Neural progenitor cell (in vitro differentiated cells): ENCODE measurements at regions not wholly inside any gene's neighbourhood (a gene's known extent, or its start where the extent isn't known, plus 50 kb on each side); places are given as distances from the start of the nearest gene placed in this dataset.

ENCODE experiments used
- DNase-seq: peaks from one replicate; pipeline ENCODE4 v3.0.0-alpha.2; 2016; ENCODE audit warnings: low spot score
- H2AFZ ChIP-seq: fragments of 200-600 bp; sonication (generic); replicated peaks from 2 replicates; pipeline ENCODE4 v1.6.1; 2016; ENCODE audit warnings: antibody characterized with exemption
- H3F3A ChIP-seq: fragments of 200-600 bp; sonication (generic); 2 replicates; pipeline ENCODE4 v1.6.1; 2016; ENCODE audit warnings: antibody characterized with exemption, low read depth
- H3K27ac ChIP-seq: fragments of 200-600 bp; sonication (generic); 2 replicates; pipeline ENCODE4 v1.5.1; 2016; ENCODE audit warnings: mild to moderate bottlenecking
- H3K27me3 ChIP-seq: fragments of 200-600 bp; sonication (generic); 2 replicates; pipeline ENCODE4 v1.6.1; 2016; ENCODE audit warnings: mild to moderate bottlenecking, moderate library complexity
- H3K36me3 ChIP-seq: fragments of 200-600 bp; sonication (generic); 2 replicates; pipeline ENCODE4 v1.5.1; 2016
- H3K4me1 ChIP-seq: fragments of 200-600 bp; sonication (generic); 2 replicates; pipeline ENCODE4 v1.6.1; 2016; ENCODE audit warnings: mixed run types
- H3K4me2 ChIP-seq: fragments of 200-600 bp; sonication (generic); 2 replicates; pipeline ENCODE4 v1.6.1; 2016
- H3K4me3 ChIP-seq: fragments of 200-600 bp; sonication (generic); 2 replicates; pipeline ENCODE4 v1.5.1; 2016
- H3K79me2 ChIP-seq: fragments of 200-600 bp; sonication (generic); 2 replicates; pipeline ENCODE4 v1.6.1; 2016; ENCODE audit warnings: low read depth
- H3K9ac ChIP-seq: fragments of 200-600 bp; sonication (generic); 2 replicates; pipeline ENCODE4 v1.6.1; 2016
- H3K9me3 ChIP-seq: fragments of 200-600 bp; sonication (generic); 2 replicates; pipeline ENCODE4 v1.5.1; 2016; ENCODE audit warnings: low read depth
- H4K20me1 ChIP-seq: fragments of 200-600 bp; sonication (generic); 2 replicates; pipeline ENCODE4 v1.6.1; 2016; ENCODE audit warnings: low read depth
- H3K27ac Mint-ChIP-seq: 3 replicates; pipeline ENCODE4 v1.8.0; 2021; ENCODE audit warnings: mixed read lengths
- H3K27me3 Mint-ChIP-seq: 2 replicates; pipeline ENCODE4 v1.8.0; 2022; ENCODE audit warnings: low read depth, mild to moderate bottlenecking, inconsistent platforms, moderate library complexity, mixed read lengths; ENCODE audit not compliant: insufficient read depth
- H3K36me3 Mint-ChIP-seq: 3 replicates; pipeline ENCODE4 v1.8.0; 2021; ENCODE audit warnings: mixed read lengths
- H3K4me1 Mint-ChIP-seq: 3 replicates; pipeline ENCODE4 v1.8.0; 2021; ENCODE audit warnings: mixed read lengths
- H3K4me3 Mint-ChIP-seq: 3 replicates; pipeline ENCODE4 v1.8.0; 2021; ENCODE audit warnings: mild to moderate bottlenecking, moderate library complexity, mixed read lengths
- H3K9me3 Mint-ChIP-seq: 3 replicates; pipeline ENCODE4 v1.8.0; 2020; ENCODE audit warnings: mixed read lengths
- EZH2 ChIP-seq: fragments of 200-600 bp; sonication (generic); IDR thresholded peaks from 2 replicates; pipeline ENCODE4 v1.6.1; 2017; ENCODE audit warnings: antibody characterized with exemption, mild to moderate bottlenecking, moderate library complexity
- EZH2phosphoT487 ChIP-seq: fragments of 200-600 bp; sonication (generic); IDR thresholded peaks from 2 replicates; pipeline ENCODE4 v1.6.1; 2017; ENCODE audit warnings: antibody characterized with exemption
- TF ChIP-seq, protein P1 (sequence below): fragments of 200-600 bp; sonication (generic); IDR thresholded peaks from 2 replicates; pipeline ENCODE4 v1.5.1; 2017; ENCODE audit warnings: antibody characterized with exemption, mild to moderate bottlenecking

DNA sequence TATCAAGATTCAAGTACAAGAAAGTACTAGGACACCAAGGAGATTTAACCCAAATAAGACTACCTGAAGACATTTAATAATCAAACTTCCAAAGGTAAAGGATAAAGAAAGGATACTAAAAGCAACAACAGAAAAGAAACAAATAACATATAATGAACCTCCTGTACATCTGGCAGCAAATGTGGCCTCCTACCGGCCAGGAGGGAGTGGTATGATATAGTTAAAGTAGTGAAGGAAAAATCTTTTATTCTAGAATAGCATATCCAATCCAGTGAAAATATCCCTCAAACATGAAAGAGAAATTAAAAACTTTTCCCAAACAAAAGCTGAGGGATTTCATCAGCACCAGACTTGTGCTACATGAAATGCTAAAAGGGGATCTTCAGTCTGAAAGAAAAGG lies 104.7 kb upstream of the GUCY1A2 start:
- H3K4me3 ChIP-seq, result no peak overlapping the region
- Mint-ChIP-seq H3K36me3 (no peaks in the 10 kb centered on the region), H3K9me3 (no peaks in the 10 kb centered on the region), H3K4me1 (peaks cover 4% of the 10 kb centered on the region), H3K27ac (no peak overlapping the region), H3K4me3 (no peak overlapping the region), H3K27me3 (no peaks in the 10 kb centered on the region)
- H2AFZ ChIP-seq, result no peak overlapping the region
- H3K36me3 ChIP-seq, result no peaks in the 10 kb centered on the region
- no peak overlapping the region for H3K9ac ChIP-seq
- no peak overlapping the region for H3K4me2 ChIP-seq
- no peak for DNase-seq
- H3F3A ChIP-seq, result no peaks in the 10 kb centered on the region
- H3K27ac ChIP-seq, result no peak overlapping the region
- no peaks in the 10 kb centered on the region for H3K27me3 ChIP-seq
- no peaks in the 10 kb centered on the region for H3K79me2 ChIP-seq
- H4K20me1 ChIP-seq, result no peaks in the 10 kb centered on the region
- TF ChIP-seq EZH2phosphoT487 (no peak), EZH2 (no peak)
- TF ChIP-seq, protein P1, sequence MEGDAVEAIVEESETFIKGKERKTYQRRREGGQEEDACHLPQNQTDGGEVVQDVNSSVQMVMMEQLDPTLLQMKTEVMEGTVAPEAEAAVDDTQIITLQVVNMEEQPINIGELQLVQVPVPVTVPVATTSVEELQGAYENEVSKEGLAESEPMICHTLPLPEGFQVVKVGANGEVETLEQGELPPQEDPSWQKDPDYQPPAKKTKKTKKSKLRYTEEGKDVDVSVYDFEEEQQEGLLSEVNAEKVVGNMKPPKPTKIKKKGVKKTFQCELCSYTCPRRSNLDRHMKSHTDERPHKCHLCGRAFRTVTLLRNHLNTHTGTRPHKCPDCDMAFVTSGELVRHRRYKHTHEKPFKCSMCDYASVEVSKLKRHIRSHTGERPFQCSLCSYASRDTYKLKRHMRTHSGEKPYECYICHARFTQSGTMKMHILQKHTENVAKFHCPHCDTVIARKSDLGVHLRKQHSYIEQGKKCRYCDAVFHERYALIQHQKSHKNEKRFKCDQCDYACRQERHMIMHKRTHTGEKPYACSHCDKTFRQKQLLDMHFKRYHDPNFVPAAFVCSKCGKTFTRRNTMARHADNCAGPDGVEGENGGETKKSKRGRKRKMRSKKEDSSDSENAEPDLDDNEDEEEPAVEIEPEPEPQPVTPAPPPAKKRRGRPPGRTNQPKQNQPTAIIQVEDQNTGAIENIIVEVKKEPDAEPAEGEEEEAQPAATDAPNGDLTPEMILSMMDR, result no peak
- no peaks in the 10 kb centered on the region for H3K9me3 ChIP-seq
- H3K4me1 ChIP-seq, result no peaks in the 10 kb centered on the region

GRCh38 chr11:107118025-107118720 lies 99.9 kb upstream of the GUCY1A2 start:
- H2AFZ ChIP-seq, result no peak overlapping the region
- no peak for DNase-seq
- H3K4me2 ChIP-seq, result no peak overlapping the region
- H3K4me1 Mint-ChIP-seq, result peaks cover 13% of the 10 kb centered on the region
- no peak overlapping the region for H3K4me3 ChIP-seq
- H3K9ac ChIP-seq, result no peak overlapping the region
- H3K79me2 ChIP-seq, result no peaks in the 10 kb centered on the region
- H3K27ac ChIP-seq, result no peak overlapping the region
- peaks cover 12% of the 10 kb centered on the region for H3K9me3 Mint-ChIP-seq
- TF ChIP-seq EZH2 (no peak), EZH2phosphoT487 (no peak)
- TF ChIP-seq, protein P1, result no peak
- H3K27me3 ChIP-seq, result no peaks in the 10 kb centered on the region
- H3K27ac Mint-ChIP-seq, result no peak overlapping the region
- H3F3A ChIP-seq, result no peaks in the 10 kb centered on the region
- H4K20me1 ChIP-seq, result no peaks in the 10 kb centered on the region
- no peaks in the 10 kb centered on the region for H3K36me3 Mint-ChIP-seq
- no peak overlapping the region for H3K4me3 Mint-ChIP-seq
- H3K27me3 Mint-ChIP-seq, result no peaks in the 10 kb centered on the region
- no peaks in the 10 kb centered on the region for H3K36me3 ChIP-seq
- no peaks in the 10 kb centered on the region for H3K9me3 ChIP-seq
- no peaks in the 10 kb centered on the region for H3K4me1 ChIP-seq

DNA sequence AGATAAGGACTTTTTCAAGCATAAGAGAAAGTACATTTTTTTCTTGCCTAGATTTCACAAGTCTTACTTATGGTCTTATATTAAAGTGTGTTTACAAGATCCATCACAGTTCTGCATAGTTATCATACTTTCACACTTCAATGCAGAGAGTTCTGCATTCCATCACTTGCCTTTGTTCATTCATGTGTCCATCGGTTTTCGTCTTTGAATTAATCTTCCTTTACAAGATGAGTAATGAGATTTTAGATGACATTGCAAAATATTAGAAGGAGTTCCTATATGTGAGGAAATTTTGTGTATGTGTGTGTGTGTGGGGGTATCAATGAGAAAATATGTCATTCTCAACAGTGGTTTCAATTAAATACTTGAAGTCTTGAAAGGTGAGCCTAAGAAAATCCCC lies 98.1 kb upstream of the GUCY1A2 start:
- Mint-ChIP-seq H3K4me3 (no peak overlapping the region), H3K27ac (no peak overlapping the region), H3K4me1 (peaks cover 13% of the 10 kb centered on the region), H3K9me3 (peaks cover 12% of the 10 kb centered on the region), H3K27me3 (no peaks in the 10 kb centered on the region), H3K36me3 (no peaks in the 10 kb centered on the region)
- Histone ChIP-seq H3K9ac (no peak overlapping the region), H3K27me3 (no peaks in the 10 kb centered on the region), H3F3A (no peaks in the 10 kb centered on the region), H2AFZ (no peak overlapping the region), H3K79me2 (no peaks in the 10 kb centered on the region), H3K4me2 (no peak overlapping the region), H3K36me3 (no peaks in the 10 kb centered on the region), H3K4me3 (no peak overlapping the region), H4K20me1 (no peaks in the 10 kb centered on the region), H3K4me1 (no peaks in the 10 kb centered on the region), H3K27ac (no peak overlapping the region), H3K9me3 (no peaks in the 10 kb centered on the region)
- no peak for DNase-seq
- TF ChIP-seq, protein P1, result no peak
- TF ChIP-seq EZH2phosphoT487 (no peak), EZH2 (no peak)
